Activated CD8-positive, alpha-beta T cell treated with anti-CD3 and anti-CD28 coated beads, Interleukin-2, amount 10 ng/mL, durations not matched to agents 7 days and 5 days (primary cell): ENCODE measurements at regions not wholly inside any gene's neighbourhood (a gene's known extent, or its start where the extent isn't known, plus 50 kb on each side); places are given as distances from the start of the nearest gene placed in this dataset.
"Not testable (repeated sequence)": the region's sequence is repeated elsewhere in the genome, so short reads cannot be mapped to it uniquely, and the experiment has no call there.

ENCODE experiments used
- ATAC-seq: fragments of 150-1000 bp; cut with Tn5 transposase; one replicate; pipeline ENCODE4 v1.10.0; 2021; ENCODE audit warnings: moderate library complexity
- CTCF ChIA-PET: fragments of 350-600 bp; sonication (Branson Sonifier 250); formaldehyde crosslinking; loops from one replicate; lab custom pipeline; 2021; ENCODE audit warnings: antibody characterized with exemption; lab: Charles Lee
- POLR2A ChIA-PET: fragments of 350-600 bp; sonication (Branson Sonifier 250); formaldehyde crosslinking; loops from one replicate; lab custom pipeline; 2021; ENCODE audit warnings: antibody characterized with exemption; lab: Charles Lee
- DNase-seq: peaks from one replicate; pipeline ENCODE4 v3.0.0-alpha.2; 2020
- H3K27ac Mint-ChIP-seq: one replicate; pipeline ENCODE4 v1.8.0; 2021; ENCODE audit warnings: mild to moderate bottlenecking, mixed read lengths
- H3K27me3 Mint-ChIP-seq: one replicate; pipeline ENCODE4 v1.8.0; 2021; ENCODE audit warnings: low read depth, mixed read lengths
- H3K36me3 Mint-ChIP-seq: one replicate; pipeline ENCODE4 v1.8.0; 2021; ENCODE audit warnings: low read depth, mixed read lengths
- H3K4me1 Mint-ChIP-seq: one replicate; pipeline ENCODE4 v1.8.0; 2021; ENCODE audit warnings: low read depth, mixed read lengths
- H3K4me3 Mint-ChIP-seq: one replicate; pipeline ENCODE4 v1.8.0; 2021; ENCODE audit warnings: mild to moderate bottlenecking, mixed read lengths
- H3K9me3 Mint-ChIP-seq: one replicate; pipeline ENCODE4 v1.8.0; 2022; ENCODE audit warnings: mixed read lengths; ENCODE audit not compliant: insufficient read depth

- Mint-ChIP-seq H3K27me3 (no peaks in the 10 kb centered on the region), H3K9me3 (no peaks in the 10 kb centered on the region), H3K27ac (no peak overlapping the region), H3K36me3 (no peaks in the 10 kb centered on the region), H3K4me1 (no peaks in the 10 kb centered on the region), H3K4me3 (no peak overlapping the region)
- DNase-seq, result no peak
- no peak for ATAC-seq
- ChIA-PET CTCF (no interaction called here), POLR2A (no interaction called here)
Observed at GRCh38 chr2:16383411-16383810, 282.2 kb downstream of the CYRIA start.

GRCh38 chr2:16382451-16382850 is 283.2 kb downstream of the CYRIA start:
- H3K4me3 Mint-ChIP-seq, result no peak overlapping the region
- ChIA-PET CTCF (no interaction called here), POLR2A (no interaction called here)
- DNase-seq (no peak), ATAC-seq (no peak)
- no peaks in the 10 kb centered on the region for H3K36me3 Mint-ChIP-seq
- H3K9me3 Mint-ChIP-seq, result no peaks in the 10 kb centered on the region
- no peaks in the 10 kb centered on the region for H3K27me3 Mint-ChIP-seq
- H3K4me1 Mint-ChIP-seq, result no peaks in the 10 kb centered on the region
- H3K27ac Mint-ChIP-seq, result no peak overlapping the region

- POLR2A ChIA-PET, result no interaction called here
- Mint-ChIP-seq H3K4me3 (no peak overlapping the region), H3K36me3 (no peaks in the 10 kb centered on the region), H3K27me3 (no peaks in the 10 kb centered on the region), H3K9me3 (no peaks in the 10 kb centered on the region), H3K27ac (no peak overlapping the region), H3K4me1 (no peaks in the 10 kb centered on the region)
- ATAC-seq (no peak), DNase-seq (no peak)
- CTCF ChIA-PET, result no interaction called here
Observed at GRCh38 chr2:16381511-16381910, 284.1 kb downstream of the CYRIA start.

GRCh38 chr2:16379901-16380300 is 285.7 kb downstream of the CYRIA start:
- H3K4me3 Mint-ChIP-seq, ATAC-seq, CTCF ChIA-PET, POLR2A ChIA-PET, H3K27me3 Mint-ChIP-seq, H3K9me3 Mint-ChIP-seq, H3K36me3 Mint-ChIP-seq, DNase-seq, H3K4me1 Mint-ChIP-seq, H3K27ac Mint-ChIP-seq: not testable (repeated sequence)

GRCh38 chr2:16379061-16379460 is 286.6 kb downstream of the CYRIA start:
- H3K27ac Mint-ChIP-seq, H3K36me3 Mint-ChIP-seq, H3K4me3 Mint-ChIP-seq, H3K9me3 Mint-ChIP-seq, DNase-seq, H3K27me3 Mint-ChIP-seq, ATAC-seq, CTCF ChIA-PET, H3K4me1 Mint-ChIP-seq, POLR2A ChIA-PET: not testable (repeated sequence)

GRCh38 chr2:16378031-16378430 is 287.6 kb downstream of the CYRIA start:
- CTCF ChIA-PET, result no interaction called here
- Mint-ChIP-seq H3K4me1 (no peaks in the 10 kb centered on the region), H3K4me3 (no peak overlapping the region), H3K9me3 (no peaks in the 10 kb centered on the region), H3K36me3 (no peaks in the 10 kb centered on the region), H3K27ac (no peak overlapping the region), H3K27me3 (no peaks in the 10 kb centered on the region)
- POLR2A ChIA-PET, result no interaction called here
- DNase-seq (no peak), ATAC-seq (no peak)

- no peaks in the 10 kb centered on the region for H3K36me3 Mint-ChIP-seq
- H3K4me3 Mint-ChIP-seq, result no peak overlapping the region
- no peaks in the 10 kb centered on the region for H3K9me3 Mint-ChIP-seq
- DNase-seq (no peak), ATAC-seq (no peak)
- no peak overlapping the region for H3K27ac Mint-ChIP-seq
- H3K4me1 Mint-ChIP-seq, result no peaks in the 10 kb centered on the region
- ChIA-PET POLR2A (no interaction called here), CTCF (no interaction called here)
- H3K27me3 Mint-ChIP-seq, result no peaks in the 10 kb centered on the region
Observed at GRCh38 chr2:16375981-16376380, 289.7 kb downstream of the CYRIA start.

GRCh38 chr2:16375351-16375750 is 290.3 kb downstream of the CYRIA start:
- no peak overlapping the region for H3K4me3 Mint-ChIP-seq
- no peaks in the 10 kb centered on the region for H3K4me1 Mint-ChIP-seq
- no peaks in the 10 kb centered on the region for H3K27me3 Mint-ChIP-seq
- H3K9me3 Mint-ChIP-seq, result no peaks in the 10 kb centered on the region
- H3K36me3 Mint-ChIP-seq, result no peaks in the 10 kb centered on the region
- DNase-seq (no peak), ATAC-seq (no peak)
- ChIA-PET POLR2A (no interaction called here), CTCF (no interaction called here)
- no peak overlapping the region for H3K27ac Mint-ChIP-seq

- H3K4me1 Mint-ChIP-seq, result no peaks in the 10 kb centered on the region
Observed at GRCh38 chr2:16374671-16375070, 291.0 kb downstream of the CYRIA start.

GRCh38 chr2:16373341-16373740 is 292.3 kb downstream of the CYRIA start:
- Mint-ChIP-seq H3K9me3 (no peaks in the 10 kb centered on the region), H3K36me3 (no peaks in the 10 kb centered on the region), H3K4me1 (no peaks in the 10 kb centered on the region), H3K27ac (no peak overlapping the region), H3K27me3 (no peaks in the 10 kb centered on the region), H3K4me3 (no peak overlapping the region)
- ATAC-seq (no peak), DNase-seq (no peak)
- ChIA-PET CTCF (no interaction called here), POLR2A (no interaction called here)

More at GRCh38 chr2:16374671-16375070, 291.0 kb downstream of the CYRIA start:
- Mint-ChIP-seq H3K36me3 (no peaks in the 10 kb centered on the region), H3K27ac (no peak overlapping the region), H3K4me3 (no peak overlapping the region), H3K27me3 (no peaks in the 10 kb centered on the region), H3K9me3 (no peaks in the 10 kb centered on the region)
- no peak for DNase-seq
- ATAC-seq, result no peak
- POLR2A ChIA-PET, result no interaction called here
- CTCF ChIA-PET, result no interaction called here

- ChIA-PET CTCF (no interaction called here), POLR2A (no interaction called here)
- Mint-ChIP-seq H3K27me3 (no peaks in the 10 kb centered on the region), H3K4me1 (no peaks in the 10 kb centered on the region), H3K4me3 (no peak overlapping the region), H3K36me3 (no peaks in the 10 kb centered on the region), H3K27ac (no peak overlapping the region), H3K9me3 (no peaks in the 10 kb centered on the region)
- DNase-seq (no peak), ATAC-seq (no peak)
Observed at GRCh38 chr2:16371751-16372150, 293.9 kb downstream of the CYRIA start.

GRCh38 chr2:16368951-16369350 is 296.7 kb downstream of the CYRIA start:
- no peaks in the 10 kb centered on the region for H3K4me1 Mint-ChIP-seq
- no peaks in the 10 kb centered on the region for H3K36me3 Mint-ChIP-seq
- no peaks in the 10 kb centered on the region for H3K27me3 Mint-ChIP-seq
- POLR2A ChIA-PET, result no interaction called here
- no peaks in the 10 kb centered on the region for H3K9me3 Mint-ChIP-seq
- no peak overlapping the region for H3K4me3 Mint-ChIP-seq
- CTCF ChIA-PET, result no interaction called here
- no peak for DNase-seq
- H3K27ac Mint-ChIP-seq, result no peak overlapping the region
- no peak for ATAC-seq

GRCh38 chr2:16368328-16368727 is 297.3 kb downstream of the CYRIA start:
- DNase-seq, result no peak
- ATAC-seq, result no peak
- ChIA-PET CTCF (interaction anchor here (0.7 kb wide), 1 partner anchor 254 kb away, joined by 3 read pairs; no protein-coding TSS in a partner anchor), POLR2A (no interaction called here)
- Mint-ChIP-seq H3K9me3 (no peaks in the 10 kb centered on the region), H3K4me1 (no peaks in the 10 kb centered on the region), H3K36me3 (no peaks in the 10 kb centered on the region), H3K27ac (no peak overlapping the region), H3K27me3 (no peaks in the 10 kb centered on the region), H3K4me3 (no peak overlapping the region)
